NCI-H2227 (cell line): ENCODE measurements at regions not wholly inside any gene's neighbourhood (a gene's known extent, or its start where the extent isn't known, plus 50 kb on each side); places are given as distances from the start of the nearest gene placed in this dataset.
"Not testable (repeated sequence)": the region's sequence is repeated elsewhere in the genome, so short reads cannot be mapped to it uniquely, and the experiment has no call there.

Experiments
- DNase-seq: peaks from one replicate; lab custom pipeline; 2025; ENCODE audit not compliant: unreplicated experiment; lab: John Stamatoyannopoulos, UW

- DNase-seq, result no peak
These were observed 1269.7 kb upstream of the SPRY2 start for GRCh38 chr13:81610644-81611043.

DNA sequence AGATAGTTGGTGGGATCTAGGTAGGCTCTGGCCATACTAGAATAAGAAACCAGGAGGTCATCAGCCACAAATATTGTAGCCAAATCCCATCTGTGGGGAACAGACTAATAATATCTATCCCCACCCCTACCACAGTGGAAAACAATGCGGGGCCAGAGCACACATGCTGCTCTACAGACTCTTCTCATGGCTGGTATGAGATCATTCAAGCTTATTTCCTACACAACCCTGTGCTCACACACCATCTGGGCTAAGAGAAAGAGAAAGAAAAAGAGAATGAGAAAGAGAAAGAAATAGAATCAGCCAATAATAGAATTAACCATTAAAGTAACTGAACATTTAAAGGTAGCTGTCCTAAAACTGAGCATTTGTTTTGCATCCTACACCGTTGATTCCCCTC is 1268.4 kb upstream of the SPRY2 start:
- no peak for DNase-seq

DNA sequence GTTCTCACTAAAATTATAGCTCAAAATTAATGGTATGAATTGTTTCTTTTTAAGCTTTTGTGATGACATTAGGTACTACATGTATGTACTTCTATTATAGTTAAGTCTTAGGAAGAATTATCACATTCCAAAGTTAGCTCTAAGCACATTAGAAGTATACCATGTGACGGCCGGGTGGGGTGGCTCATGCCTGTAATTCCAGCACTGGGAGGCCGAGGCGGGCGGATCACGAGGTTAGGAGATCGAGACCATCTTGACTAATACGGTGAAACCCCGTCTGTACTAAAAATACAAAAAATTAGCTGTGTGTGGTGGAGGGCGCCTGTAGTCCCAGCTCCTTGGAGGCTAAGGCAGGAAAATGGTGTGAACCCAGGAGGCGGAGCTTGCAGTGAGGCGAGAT is 1265.1 kb upstream of the SPRY2 start:
- no peak for DNase-seq

GRCh38 chr13:81602241-81602640 is 1261.3 kb upstream of the SPRY2 start:
- DNase-seq, result no peak

DNA sequence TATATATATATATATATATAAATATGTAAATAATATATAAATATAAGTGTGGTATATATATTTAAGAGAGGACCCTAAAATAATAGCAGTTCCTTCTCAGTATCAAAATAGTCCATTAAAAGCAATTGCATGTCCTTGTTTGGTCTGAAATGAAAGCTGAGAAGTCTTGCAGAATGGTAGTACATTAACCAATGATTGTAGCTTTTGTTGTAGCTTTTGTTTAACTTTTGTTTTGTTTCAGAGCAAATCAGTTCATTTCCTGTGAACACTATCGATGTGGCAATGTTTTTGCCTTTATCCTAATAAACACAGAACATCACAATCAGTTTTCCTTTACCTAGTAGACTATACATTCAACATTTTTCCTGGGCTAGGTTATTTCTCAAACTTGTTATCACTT is 1256.2 kb upstream of the SPRY2 start:
- DNase-seq, result no peak

- DNase-seq, result no peak
These were observed 1255.4 kb upstream of the SPRY2 start for GRCh38 chr13:81596224-81596753.

GRCh38 chr13:81591528-81592220 is 1250.7 kb upstream of the SPRY2 start:
- DNase-seq, result no peak

- no peak for DNase-seq
These were observed 1241.5 kb upstream of the SPRY2 start for GRCh38 chr13:81582381-81582780.

DNA sequence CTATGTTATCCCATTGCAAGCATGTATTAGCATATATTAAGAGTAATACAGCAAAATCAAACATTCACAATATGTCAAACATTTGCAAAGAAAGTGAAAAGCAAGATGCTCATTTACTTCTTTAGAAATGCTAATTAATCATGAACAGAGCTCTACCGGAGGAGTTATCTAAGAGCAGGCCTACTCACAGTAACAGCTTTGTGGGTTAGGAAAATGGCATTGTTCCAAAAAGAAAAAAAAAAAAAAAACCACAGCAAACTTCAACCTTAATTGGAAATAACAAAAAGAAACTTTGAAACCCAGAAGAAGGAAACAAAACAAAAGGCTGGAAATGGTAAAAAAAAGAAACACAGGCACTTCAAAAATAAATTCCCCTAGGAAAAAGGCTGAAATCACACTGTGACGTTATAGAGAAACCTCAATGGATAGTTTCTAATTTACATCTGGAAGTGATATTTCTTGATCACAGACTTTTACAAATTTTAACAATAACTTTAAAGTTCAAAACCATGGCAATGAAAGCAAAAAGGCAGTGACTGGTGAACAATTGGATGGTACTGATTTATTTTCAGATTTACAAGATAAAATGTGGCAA is 1236.8 kb upstream of the SPRY2 start:
- no peak for DNase-seq

DNA sequence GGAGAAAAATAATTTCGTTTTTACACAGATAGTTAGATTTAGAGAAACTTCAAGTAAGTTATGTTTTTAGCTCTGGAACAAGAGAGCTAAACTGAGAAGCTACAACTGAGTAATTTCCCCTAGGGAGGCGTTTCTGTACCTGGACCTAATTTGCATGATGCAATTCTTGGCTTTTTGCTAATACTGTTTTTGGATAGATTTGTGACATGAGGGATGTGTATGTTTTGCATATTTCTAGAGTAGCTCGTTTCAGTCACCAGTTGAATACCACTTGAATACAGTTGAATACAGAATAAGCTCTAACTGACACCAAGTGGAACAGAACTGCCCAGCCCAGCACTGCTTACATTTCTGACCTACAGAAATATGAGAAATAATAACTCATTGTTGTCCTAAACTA is 1227.9 kb upstream of the SPRY2 start:
- DNase-seq, result no peak

DNA sequence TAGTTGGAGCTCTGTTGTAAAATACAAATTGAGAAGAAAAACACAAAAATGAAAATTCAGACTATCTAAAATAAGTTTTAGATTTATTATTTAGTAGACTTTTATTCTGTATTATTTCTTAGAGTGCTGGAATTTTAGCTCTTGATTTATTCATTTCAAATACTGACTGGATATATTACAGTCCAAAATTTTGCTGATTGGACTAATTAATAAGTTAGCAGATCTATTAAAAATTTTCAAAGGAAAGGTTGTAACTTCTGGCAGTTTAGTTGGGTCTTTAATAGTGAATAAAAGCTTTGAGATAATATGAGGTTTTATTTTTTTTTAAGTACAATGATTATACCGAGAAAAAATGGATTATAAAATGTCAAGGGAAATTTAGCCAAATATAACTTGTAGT is 1224.9 kb upstream of the SPRY2 start:
- DNase-seq, result no peak

DNA sequence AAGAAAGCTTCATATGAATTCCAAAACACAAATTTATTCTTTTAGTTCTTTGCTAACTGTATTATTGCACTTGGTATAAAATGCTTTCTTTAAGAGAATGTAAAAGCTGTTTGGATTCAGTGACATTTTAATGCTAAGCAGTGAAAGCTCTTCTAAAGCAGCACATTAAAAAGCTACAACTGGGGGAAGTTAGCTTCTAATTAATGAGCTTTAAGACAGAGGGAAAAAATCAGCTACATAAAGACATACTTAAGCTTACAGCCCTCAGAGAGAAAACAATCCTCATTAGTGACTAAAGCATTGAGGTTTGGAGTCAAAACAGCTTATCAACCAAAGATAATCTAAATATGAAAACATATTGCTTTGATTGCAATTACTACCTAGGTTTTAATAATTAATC is 1222.2 kb upstream of the SPRY2 start:
- no peak for DNase-seq

DNA sequence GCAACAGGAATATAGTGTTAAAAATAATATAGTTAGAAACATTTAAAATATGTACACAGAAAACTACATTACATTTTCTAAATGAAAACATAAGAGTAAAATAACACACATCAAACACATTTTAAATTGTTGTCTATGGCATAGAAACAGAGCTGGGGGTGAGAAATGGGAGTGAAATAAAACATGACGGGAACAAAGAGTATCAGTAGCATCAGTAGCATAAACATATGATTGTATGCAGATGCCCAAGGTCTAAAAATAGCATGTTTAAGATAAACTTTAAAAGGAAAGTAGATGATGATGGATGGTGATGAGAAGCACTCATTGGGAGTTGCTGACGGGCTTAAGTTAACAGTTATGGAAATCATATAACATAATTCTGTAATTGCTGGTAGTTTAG is 1221.7 kb upstream of the SPRY2 start:
- DNase-seq, result no peak

DNA sequence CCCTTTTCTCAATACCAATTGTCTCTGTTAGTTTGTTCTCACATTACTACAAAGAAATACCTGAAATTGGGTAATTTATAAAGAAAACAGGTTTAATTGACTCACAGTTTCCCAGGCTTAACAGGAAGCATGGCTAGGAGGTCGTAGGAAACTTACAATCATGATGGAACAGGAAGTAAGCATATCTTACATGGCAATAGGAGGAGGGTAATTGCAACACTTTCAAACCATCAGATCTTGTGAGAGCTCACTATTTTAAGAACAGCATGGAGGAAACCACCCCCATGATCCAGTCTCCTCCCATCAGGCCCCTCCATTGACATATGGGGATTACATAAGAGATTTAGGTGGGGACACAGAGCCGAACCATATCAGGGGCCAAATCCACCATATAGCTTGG is 1210.1 kb upstream of the SPRY2 start:
- DNase-seq, result no peak

GRCh38 chr13:81546294-81546693 is 1205.4 kb upstream of the SPRY2 start:
- not testable (repeated sequence) for DNase-seq

DNA sequence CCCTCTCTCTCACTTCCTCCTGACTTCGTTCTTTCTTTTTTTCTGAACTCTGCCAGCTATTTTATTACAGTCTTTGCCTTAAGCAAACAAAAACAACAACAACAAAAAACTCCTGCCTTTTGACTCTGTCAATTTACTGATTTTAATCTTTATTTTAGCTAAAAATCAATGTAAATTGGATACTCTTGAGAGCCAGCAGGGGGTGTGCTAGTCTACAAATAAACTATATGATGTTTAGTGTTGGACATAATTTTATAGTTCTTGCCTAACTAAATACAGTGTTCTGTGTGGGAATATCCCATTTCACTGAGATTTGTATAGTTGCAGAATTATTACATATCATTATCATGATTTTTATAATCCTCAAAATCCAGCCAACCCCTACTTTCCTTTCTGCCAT is 1199.9 kb upstream of the SPRY2 start:
- no peak for DNase-seq

GRCh38 chr13:81539643-81540150 is 1198.8 kb upstream of the SPRY2 start:
- DNase-seq, result no peak

DNA sequence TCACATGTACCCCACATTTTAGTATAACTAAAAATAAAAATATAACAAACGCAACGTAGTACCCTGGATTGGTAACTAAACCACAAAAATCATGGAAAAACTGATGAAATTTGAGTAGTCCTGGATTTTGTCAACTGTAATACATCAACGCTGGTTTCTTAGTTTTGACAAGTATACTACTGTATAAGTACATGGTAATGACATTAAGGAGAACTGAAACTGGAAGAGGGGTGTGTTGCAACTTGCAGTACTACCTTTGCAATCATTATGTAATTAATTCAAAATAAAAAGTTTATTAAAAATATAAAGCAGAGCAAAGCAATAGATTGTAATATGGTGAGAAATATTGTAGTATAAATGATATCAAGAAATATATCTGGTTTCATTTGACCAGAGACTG is 1158.0 kb upstream of the SPRY2 start:
- no peak for DNase-seq

DNA sequence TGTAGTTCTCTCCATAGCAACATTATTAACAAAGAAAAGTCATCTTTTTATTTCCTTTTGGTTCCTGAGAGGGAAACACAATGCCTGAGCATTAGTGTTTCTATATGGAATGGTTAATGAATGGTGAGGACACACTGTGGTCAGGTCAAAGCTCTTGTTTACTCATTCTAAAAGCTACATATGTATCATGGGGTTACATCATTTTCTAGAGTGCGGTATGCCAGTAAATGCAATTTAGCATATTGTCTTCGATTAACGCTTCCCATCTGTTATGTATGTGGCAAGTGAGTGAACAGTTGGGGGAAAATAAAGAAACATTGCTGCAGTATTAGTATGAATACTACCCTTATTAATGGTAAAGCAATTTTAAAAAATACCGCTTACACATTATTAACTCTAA is 1152.2 kb upstream of the SPRY2 start:
- DNase-seq, result no peak

DNA sequence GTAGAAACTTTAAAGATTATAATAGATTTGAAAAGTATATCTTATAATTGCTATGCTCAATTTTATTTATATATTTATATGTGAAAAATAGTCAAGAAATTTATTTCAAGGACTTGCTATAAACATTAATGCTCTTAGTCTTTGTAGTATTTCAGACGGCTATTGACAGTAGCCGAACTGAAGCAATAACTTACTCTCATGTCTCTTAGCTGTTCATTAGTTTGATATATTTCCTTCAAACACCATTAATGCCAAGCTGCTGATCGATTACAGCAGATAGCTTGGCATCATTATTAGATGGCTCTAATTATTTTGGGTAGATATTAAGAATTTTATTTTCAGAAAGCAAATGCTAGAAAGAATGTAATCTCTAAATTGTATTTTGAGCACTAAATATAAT is 1151.5 kb upstream of the SPRY2 start:
- no peak for DNase-seq

- no peak for DNase-seq
These were observed 1147.1 kb upstream of the SPRY2 start for GRCh38 chr13:81488021-81488420.

DNA sequence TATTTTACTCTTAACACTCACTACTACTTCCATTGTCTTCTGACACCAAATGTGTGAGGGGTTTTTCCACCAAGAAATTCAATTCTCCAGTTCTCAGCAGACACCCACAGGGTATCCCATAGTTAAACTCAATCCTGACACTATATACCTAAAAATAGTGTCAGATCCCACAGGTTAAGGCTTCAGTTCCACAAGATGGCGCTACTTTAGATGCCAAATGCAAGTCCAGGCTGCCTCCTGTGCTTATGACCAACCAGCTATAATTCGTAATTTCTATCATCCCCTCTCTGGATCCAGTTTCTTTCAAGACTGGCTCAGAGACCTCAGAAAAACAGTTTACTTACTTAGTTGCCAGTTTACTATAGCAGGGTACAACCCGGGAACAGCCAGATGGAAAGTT is 1146.2 kb upstream of the SPRY2 start:
- DNase-seq, result no peak

DNA sequence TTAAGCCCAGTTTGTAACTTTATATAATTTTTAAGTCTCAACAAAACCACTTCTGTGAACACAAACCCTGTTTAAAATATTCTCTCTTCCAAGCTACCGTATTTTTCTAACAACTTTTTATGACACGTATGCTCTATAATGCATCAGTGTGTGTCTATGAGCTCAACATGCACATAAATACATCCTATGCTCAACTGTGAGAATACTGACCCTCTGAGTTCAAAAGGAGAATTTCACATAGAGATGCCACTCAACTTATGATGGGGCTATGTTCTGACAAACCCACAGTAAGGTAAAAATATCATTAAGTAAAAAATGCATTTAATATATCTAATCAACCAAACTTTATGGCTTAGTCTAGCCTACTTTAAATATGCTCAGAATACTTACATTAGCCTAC is 1139.7 kb upstream of the SPRY2 start:
- DNase-seq, result no peak
